ENCODE measurements at regions not wholly inside any gene's neighbourhood (a gene's known extent, or its start where the extent isn't known, plus 50 kb on each side); places are given as distances from the start of the nearest gene placed in this dataset.
"Not testable (repeated sequence)": the region's sequence is repeated elsewhere in the genome, so short reads cannot be mapped to it uniquely, and the experiment has no call there.

GRCh38 chr15:38852188-38852587, 287.6 kb upstream of the RASGRP1 start:
- DNase-seq (ENCODE audit: low read depth in 4 of 4, low spot score in 1 of 4), result not testable (repeated sequence)

- DNase-seq (ENCODE audit: low read depth in 4 of 4, low spot score in 1 of 4), result no peak
These were observed 289.0 kb upstream of the RASGRP1 start for GRCh38 chr15:38853608-38854007.

- DNase-seq (ENCODE audit: low read depth in 4 of 4, low spot score in 1 of 4), result no peak
These were observed 289.9 kb upstream of the RASGRP1 start for GRCh38 chr15:38854506-38854905.

- DNase-seq (ENCODE audit: low read depth in 4 of 4, low spot score in 1 of 4), result no peak
These were observed 293.2 kb upstream of the RASGRP1 start for GRCh38 chr15:38857814-38858213.

- no peak for DNase-seq (ENCODE audit: low read depth in 4 of 4, low spot score in 1 of 4)
These were observed 295.0 kb upstream of the RASGRP1 start for GRCh38 chr15:38859574-38859973.

GRCh38 chr15:38860253-38860652, 295.6 kb upstream of the RASGRP1 start:
- no peak for DNase-seq (ENCODE audit: low read depth in 4 of 4, low spot score in 1 of 4)

- DNase-seq (ENCODE audit: low read depth in 4 of 4, low spot score in 1 of 4), result no peak
These were observed 296.1 kb upstream of the RASGRP1 start for GRCh38 chr15:38860674-38861073.

- no peak for DNase-seq (ENCODE audit: low read depth in 4 of 4, low spot score in 1 of 4)
These were observed 296.5 kb upstream of the RASGRP1 start for GRCh38 chr15:38861108-38861507.

- no peak for DNase-seq (ENCODE audit: low read depth in 4 of 4, low spot score in 1 of 4)
These were observed 297.5 kb upstream of the RASGRP1 start for GRCh38 chr15:38862099-38862498.

- DNase-seq (ENCODE audit: low read depth in 4 of 4, low spot score in 1 of 4), result no peak
These were observed 298.8 kb upstream of the RASGRP1 start for GRCh38 chr15:38863381-38863780.

- no peak for DNase-seq (ENCODE audit: low read depth in 4 of 4, low spot score in 1 of 4)
These were observed 299.5 kb upstream of the RASGRP1 start for GRCh38 chr15:38864122-38864521.

GRCh38 chr15:38864827-38865581, 300.4 kb upstream of the RASGRP1 start:
- DNase-seq (ENCODE audit: low read depth in 4 of 4, low spot score in 1 of 4), result no peak

GRCh38 chr15:38867556-38867955, 302.9 kb upstream of the RASGRP1 start:
- DNase-seq (ENCODE audit: low read depth in 4 of 4, low spot score in 1 of 4), result no peak

- DNase-seq (ENCODE audit: low read depth in 4 of 4, low spot score in 1 of 4), result no peak
These were observed 303.9 kb upstream of the RASGRP1 start for GRCh38 chr15:38868326-38869114.

- no peak for DNase-seq (ENCODE audit: low read depth in 4 of 4, low spot score in 1 of 4)
These were observed 307.0 kb upstream of the RASGRP1 start for GRCh38 chr15:38871638-38872037.

GRCh38 chr15:38872732-38873131, 308.1 kb upstream of the RASGRP1 start:
- DNase-seq (ENCODE audit: low read depth in 4 of 4, low spot score in 1 of 4), result no peak

GRCh38 chr15:38873158-38873557, 308.5 kb upstream of the RASGRP1 start:
- no peak for DNase-seq (ENCODE audit: low read depth in 4 of 4, low spot score in 1 of 4)

- no peak for DNase-seq (ENCODE audit: low read depth in 4 of 4, low spot score in 1 of 4)
These were observed 309.9 kb upstream of the RASGRP1 start for GRCh38 chr15:38874464-38874863.

- no peak for DNase-seq (ENCODE audit: low read depth in 4 of 4, low spot score in 1 of 4)
These were observed 311.6 kb upstream of the RASGRP1 start for GRCh38 chr15:38876211-38876610.

- DNase-seq (ENCODE audit: low read depth in 4 of 4, low spot score in 1 of 4), result no peak
These were observed 312.0 kb upstream of the RASGRP1 start for GRCh38 chr15:38876621-38877020.

- DNase-seq (ENCODE audit: low read depth in 4 of 4, low spot score in 1 of 4), result no peak
These were observed 312.9 kb upstream of the RASGRP1 start for GRCh38 chr15:38877471-38877870.

GRCh38 chr15:38878026-38878425, 313.4 kb upstream of the RASGRP1 start:
- no peak for DNase-seq (ENCODE audit: low read depth in 4 of 4, low spot score in 1 of 4)

- no peak for DNase-seq (ENCODE audit: low read depth in 4 of 4, low spot score in 1 of 4)
These were observed 314.3 kb upstream of the RASGRP1 start for GRCh38 chr15:38878926-38879325.

Measured in stimulated activated CD4-positive, alpha-beta T cell treated with anti-CD3 and anti-CD28 coated beads, Interleukin-1b, Interleukin-23, amount 100 ng/mL, for 24 hours (primary cell).